ENCODE measurements at regions not wholly inside any gene's neighbourhood (a gene's known extent, or its start where the extent isn't known, plus 50 kb on each side); places are given as distances from the start of the nearest gene placed in this dataset.

DNA sequence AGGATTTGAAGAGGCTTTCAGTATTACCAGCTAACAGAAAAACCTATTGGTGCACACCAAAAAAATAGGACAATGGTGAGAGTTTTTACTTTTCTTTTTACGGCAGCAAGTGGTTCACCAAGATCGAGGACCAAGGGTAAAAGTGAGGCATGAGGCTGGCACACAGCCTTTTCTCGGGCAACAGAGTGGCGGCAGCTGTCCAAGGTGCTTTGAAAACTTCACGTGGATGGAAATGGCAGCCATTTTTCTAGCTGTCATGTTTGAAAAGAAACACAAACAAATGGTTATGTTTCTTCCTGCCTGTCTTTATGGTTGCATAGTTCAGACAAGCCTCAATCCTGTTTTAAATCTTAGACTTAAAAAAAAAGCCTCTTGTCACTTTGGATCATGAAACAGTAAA is 812.5 kb upstream of the CHAC2 start:
- no peaks in the 10 kb centered on the region for H3K9me3 ChIP-seq (ENCODE audit: control insufficient read depth, insufficient read depth, low read length)

GRCh38 chr2:52940101-52940500 is 827.5 kb upstream of the CHAC2 start:
- Histone ChIP-seq H3K27ac (ENCODE audit: low read depth, low read length) (no peak overlapping the region), H3K27me3 (ENCODE audit: control insufficient read depth, insufficient read depth, low read length) (no peaks in the 10 kb centered on the region), H3K4me3 (ENCODE audit: low read depth, low read length) (no peak overlapping the region), H3K9me3 (ENCODE audit: control insufficient read depth, insufficient read depth, low read length) (no peaks in the 10 kb centered on the region), H3K36me3 (ENCODE audit: control insufficient read depth, insufficient read depth, low read length) (no peaks in the 10 kb centered on the region), H3K4me1 (ENCODE audit: control insufficient read depth, insufficient read depth, low read length) (no peaks in the 10 kb centered on the region)
- DNase-seq (ENCODE audit: low read depth in 4 of 6, low spot score in 6 of 6): no peak
- no CpG with 5 or more reads among the region's 2 CpGs for WGBS (ENCODE audit: insufficient coverage)

More for the DNA sequence above, 812.5 kb upstream of the CHAC2 start:
- H3K27me3 ChIP-seq (ENCODE audit: control insufficient read depth, insufficient read depth, low read length): no peaks in the 10 kb centered on the region
- WGBS (ENCODE audit: insufficient coverage): 45% methylated on average over 5 of the region's 5 CpGs
- H3K4me1 ChIP-seq (ENCODE audit: control insufficient read depth, insufficient read depth, low read length): no peaks in the 10 kb centered on the region
- no peak overlapping the region for H3K4me3 ChIP-seq (ENCODE audit: low read depth, low read length)
- no peaks in the 10 kb centered on the region for H3K36me3 ChIP-seq (ENCODE audit: control insufficient read depth, insufficient read depth, low read length)
- peak in 2 of 6 donors; percentile 19 to 20 for DNase-seq (ENCODE audit: low read depth in 4 of 6, low spot score in 6 of 6)
- no peak overlapping the region for H3K27ac ChIP-seq (ENCODE audit: low read depth, low read length)

DNA sequence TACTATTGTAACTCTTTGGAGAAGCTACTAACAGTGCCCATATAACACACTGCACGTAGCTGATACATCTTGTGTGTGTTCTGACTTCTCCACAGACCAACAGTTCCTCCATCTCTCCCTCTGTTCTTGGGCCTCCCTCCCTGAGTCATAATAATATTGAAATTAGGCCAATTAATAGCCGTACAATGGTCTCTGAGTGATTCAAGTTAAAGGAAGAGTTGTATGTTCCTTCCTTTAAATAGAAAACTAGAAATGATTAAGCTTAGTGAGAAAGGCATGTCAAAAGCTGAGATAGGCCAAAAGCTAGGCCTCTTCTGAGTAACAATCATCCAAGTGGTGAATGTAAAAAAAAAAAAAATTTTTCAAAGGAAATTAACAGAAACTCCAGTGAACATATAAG is 828.4 kb upstream of the CHAC2 start:
- no CpG with 5 or more reads among the region's 2 CpGs for WGBS (ENCODE audit: insufficient coverage)
- no peak for DNase-seq (ENCODE audit: low read depth in 4 of 6, low spot score in 6 of 6)
- H3K27ac ChIP-seq (ENCODE audit: low read depth, low read length): no peak overlapping the region
- H3K27me3 ChIP-seq (ENCODE audit: control insufficient read depth, insufficient read depth, low read length): no peaks in the 10 kb centered on the region
- no peak overlapping the region for H3K4me3 ChIP-seq (ENCODE audit: low read depth, low read length)
- no peaks in the 10 kb centered on the region for H3K36me3 ChIP-seq (ENCODE audit: control insufficient read depth, insufficient read depth, low read length)
- H3K4me1 ChIP-seq (ENCODE audit: control insufficient read depth, insufficient read depth, low read length): no peaks in the 10 kb centered on the region
- H3K9me3 ChIP-seq (ENCODE audit: control insufficient read depth, insufficient read depth, low read length): no peaks in the 10 kb centered on the region

DNA sequence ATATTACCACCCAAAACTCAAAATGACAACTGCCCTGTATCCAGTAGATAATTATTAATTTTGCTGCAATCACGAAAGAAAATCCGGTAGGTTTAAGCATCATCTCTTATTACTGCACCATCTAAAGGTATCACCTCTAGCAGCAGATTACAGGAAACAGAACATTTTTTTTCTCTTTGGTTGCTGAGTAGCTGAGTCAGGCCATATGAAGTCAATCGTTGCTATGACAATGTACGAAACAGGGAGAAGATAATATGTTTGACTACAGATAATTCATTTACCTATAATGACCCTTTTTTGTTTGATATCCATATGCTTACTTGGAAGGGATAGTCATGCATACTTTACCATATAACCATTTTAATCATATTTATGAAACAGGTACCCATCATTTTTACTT is 831.6 kb upstream of the CHAC2 start:
- peak in 1 of 6 donors; percentile 29 for DNase-seq (ENCODE audit: low read depth in 4 of 6, low spot score in 6 of 6)
- Histone ChIP-seq H3K9me3 (ENCODE audit: control insufficient read depth, insufficient read depth, low read length) (no peaks in the 10 kb centered on the region), H3K4me3 (ENCODE audit: low read depth, low read length) (no peak overlapping the region), H3K36me3 (ENCODE audit: control insufficient read depth, insufficient read depth, low read length) (no peaks in the 10 kb centered on the region), H3K27ac (ENCODE audit: low read depth, low read length) (no peak overlapping the region), H3K4me1 (ENCODE audit: control insufficient read depth, insufficient read depth, low read length) (no peaks in the 10 kb centered on the region), H3K27me3 (ENCODE audit: control insufficient read depth, insufficient read depth, low read length) (no peaks in the 10 kb centered on the region)
- no CpG with 5 or more reads among the region's 4 CpGs for WGBS (ENCODE audit: insufficient coverage)

GRCh38 chr2:52934920-52935640 is 832.5 kb upstream of the CHAC2 start:
- WGBS (ENCODE audit: insufficient coverage): no CpG with 5 or more reads among the region's 3 CpGs
- no peaks in the 10 kb centered on the region for H3K9me3 ChIP-seq (ENCODE audit: control insufficient read depth, insufficient read depth, low read length)
- H3K4me1 ChIP-seq (ENCODE audit: control insufficient read depth, insufficient read depth, low read length): no peaks in the 10 kb centered on the region
- DNase-seq (ENCODE audit: low read depth in 4 of 6, low spot score in 6 of 6): no peak
- H3K27me3 ChIP-seq (ENCODE audit: control insufficient read depth, insufficient read depth, low read length): no peaks in the 10 kb centered on the region
- H3K27ac ChIP-seq (ENCODE audit: low read depth, low read length): no peak overlapping the region
- H3K4me3 ChIP-seq (ENCODE audit: low read depth, low read length): no peak overlapping the region
- H3K36me3 ChIP-seq (ENCODE audit: control insufficient read depth, insufficient read depth, low read length): no peaks in the 10 kb centered on the region

DNA sequence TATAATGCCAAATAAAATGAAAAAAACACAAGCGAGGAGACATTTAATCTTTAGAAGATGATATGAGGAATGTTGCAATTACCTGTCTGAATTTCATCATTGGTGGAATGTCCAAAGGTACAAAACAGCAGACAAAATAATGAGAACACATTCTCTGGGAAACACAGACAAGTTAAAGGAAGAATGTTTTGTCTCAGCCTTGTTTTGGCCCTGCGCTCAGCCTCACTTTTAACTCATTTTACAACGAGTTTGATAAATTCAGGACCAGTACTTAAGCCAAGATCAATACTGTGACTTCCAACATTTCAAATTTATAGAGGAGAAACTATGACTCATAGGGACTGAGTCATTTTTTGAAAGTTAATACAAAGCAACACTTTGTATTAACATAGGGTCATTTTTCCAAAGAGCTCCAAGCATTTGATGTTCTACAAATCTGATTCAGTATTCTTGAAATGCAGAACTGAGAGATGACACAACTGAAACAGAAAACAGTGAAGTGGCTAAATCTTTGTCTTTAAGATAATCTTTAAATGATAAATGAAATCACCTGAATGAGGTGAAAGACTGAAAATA is 833.2 kb upstream of the CHAC2 start:
- H3K4me1 ChIP-seq (ENCODE audit: control insufficient read depth, insufficient read depth, low read length): no peaks in the 10 kb centered on the region
- 100% methylated on average over 1 of the region's 3 CpGs for WGBS (ENCODE audit: insufficient coverage)
- peak in 1 of 6 donors; percentile 29 for DNase-seq (ENCODE audit: low read depth in 4 of 6, low spot score in 6 of 6)
- no peak overlapping the region for H3K4me3 ChIP-seq (ENCODE audit: low read depth, low read length)
- H3K36me3 ChIP-seq (ENCODE audit: control insufficient read depth, insufficient read depth, low read length): no peaks in the 10 kb centered on the region
- H3K27ac ChIP-seq (ENCODE audit: low read depth, low read length): no peak overlapping the region
- no peaks in the 10 kb centered on the region for H3K27me3 ChIP-seq (ENCODE audit: control insufficient read depth, insufficient read depth, low read length)
- no peaks in the 10 kb centered on the region for H3K9me3 ChIP-seq (ENCODE audit: control insufficient read depth, insufficient read depth, low read length)

GRCh38 chr2:52933878-52934277 is 833.7 kb upstream of the CHAC2 start:
- no peaks in the 10 kb centered on the region for H3K9me3 ChIP-seq (ENCODE audit: control insufficient read depth, insufficient read depth, low read length)
- no peaks in the 10 kb centered on the region for H3K36me3 ChIP-seq (ENCODE audit: control insufficient read depth, insufficient read depth, low read length)
- H3K4me1 ChIP-seq (ENCODE audit: control insufficient read depth, insufficient read depth, low read length): no peaks in the 10 kb centered on the region
- no peak for DNase-seq (ENCODE audit: low read depth in 4 of 6, low spot score in 6 of 6)
- H3K27me3 ChIP-seq (ENCODE audit: control insufficient read depth, insufficient read depth, low read length): no peaks in the 10 kb centered on the region
- H3K27ac ChIP-seq (ENCODE audit: low read depth, low read length): no peak overlapping the region
- no peak overlapping the region for H3K4me3 ChIP-seq (ENCODE audit: low read depth, low read length)
- WGBS (ENCODE audit: insufficient coverage): no CpG with 5 or more reads among the region's 2 CpGs

DNA sequence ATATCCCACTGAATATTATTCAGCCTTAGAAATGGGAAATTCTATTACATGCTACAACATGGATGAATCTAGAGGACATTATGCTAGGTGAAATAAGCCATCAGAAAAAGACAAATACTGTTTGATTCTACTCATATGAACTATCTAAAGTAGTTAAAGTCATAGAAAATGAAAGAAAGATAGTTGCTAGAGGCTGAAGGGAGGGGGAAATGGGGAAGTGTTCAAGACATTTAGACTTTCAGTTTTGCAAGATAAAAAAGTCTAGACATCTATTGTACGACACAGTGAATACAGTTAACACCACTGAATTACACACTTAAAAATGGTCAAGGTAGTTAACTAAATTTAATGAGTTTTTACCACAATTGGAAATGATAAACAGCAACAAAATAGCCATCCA is 835.9 kb upstream of the CHAC2 start:
- no peaks in the 10 kb centered on the region for H3K9me3 ChIP-seq (ENCODE audit: control insufficient read depth, insufficient read depth, low read length)

DNA sequence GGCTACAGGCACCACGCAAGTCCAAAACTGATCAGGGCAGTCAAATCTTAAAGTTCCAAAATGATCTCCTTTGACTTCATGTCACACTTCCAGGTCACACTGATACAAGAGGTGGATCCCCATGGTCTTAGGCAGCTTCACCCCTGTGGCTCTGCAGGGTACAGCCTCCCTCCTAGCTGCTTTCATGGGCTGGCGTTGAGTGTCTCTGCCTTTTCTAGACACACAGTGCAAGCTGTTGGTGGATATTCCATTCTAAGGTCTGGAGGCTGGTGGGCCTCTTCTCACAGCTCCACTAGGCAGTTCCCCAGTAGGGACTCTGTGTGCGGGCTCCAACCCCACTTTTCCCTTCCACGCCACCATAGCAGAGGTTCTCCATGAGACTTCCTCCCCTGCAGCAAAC is 838.2 kb upstream of the CHAC2 start:
- no peak for DNase-seq (ENCODE audit: low read depth in 4 of 6, low spot score in 6 of 6)
- Histone ChIP-seq H3K4me1 (ENCODE audit: control insufficient read depth, insufficient read depth, low read length) (no peaks in the 10 kb centered on the region), H3K9me3 (ENCODE audit: control insufficient read depth, insufficient read depth, low read length) (no peaks in the 10 kb centered on the region), H3K27me3 (ENCODE audit: control insufficient read depth, insufficient read depth, low read length) (no peaks in the 10 kb centered on the region), H3K4me3 (ENCODE audit: low read depth, low read length) (no peak overlapping the region), H3K36me3 (ENCODE audit: control insufficient read depth, insufficient read depth, low read length) (no peaks in the 10 kb centered on the region), H3K27ac (ENCODE audit: low read depth, low read length) (no peak overlapping the region)
- 93% methylated on average over 3 of the region's 4 CpGs for WGBS (ENCODE audit: insufficient coverage)

More for the DNA sequence above, 835.9 kb upstream of the CHAC2 start:
- Histone ChIP-seq H3K4me1 (ENCODE audit: control insufficient read depth, insufficient read depth, low read length) (no peaks in the 10 kb centered on the region), H3K27ac (ENCODE audit: low read depth, low read length) (no peak overlapping the region), H3K27me3 (ENCODE audit: control insufficient read depth, insufficient read depth, low read length) (no peaks in the 10 kb centered on the region), H3K36me3 (ENCODE audit: control insufficient read depth, insufficient read depth, low read length) (no peaks in the 10 kb centered on the region), H3K4me3 (ENCODE audit: low read depth, low read length) (no peak overlapping the region)
- WGBS (ENCODE audit: insufficient coverage): no CpG with 5 or more reads among the region's 1 CpG
- no peak for DNase-seq (ENCODE audit: low read depth in 4 of 6, low spot score in 6 of 6)

- Histone ChIP-seq H3K36me3 (ENCODE audit: control insufficient read depth, insufficient read depth, low read length) (no peaks in the 10 kb centered on the region), H3K4me1 (ENCODE audit: control insufficient read depth, insufficient read depth, low read length) (no peaks in the 10 kb centered on the region), H3K4me3 (ENCODE audit: low read depth, low read length) (no peak overlapping the region), H3K27me3 (ENCODE audit: control insufficient read depth, insufficient read depth, low read length) (no peaks in the 10 kb centered on the region), H3K27ac (ENCODE audit: low read depth, low read length) (no peak overlapping the region), H3K9me3 (ENCODE audit: control insufficient read depth, insufficient read depth, low read length) (no peaks in the 10 kb centered on the region)
- DNase-seq (ENCODE audit: low read depth in 4 of 6, low spot score in 6 of 6): no peak
- 86% methylated on average over 2 of the region's 4 CpGs for WGBS (ENCODE audit: insufficient coverage)
Measured at GRCh38 chr2:52919673-52920072, 847.9 kb upstream of the CHAC2 start.
